Endothelial cell of umbilical vein (primary cell): ENCODE measurements at regions not wholly inside any gene's neighbourhood (a gene's known extent, or its start where the extent isn't known, plus 50 kb on each side); places are given as distances from the start of the nearest gene placed in this dataset.

Experiments used
- BruUV-seq: library from RNA; stranded (reverse); fragments of 400-500 nt; replicated peaks from 2 replicates; lab custom pipeline; 2021; lab: Mats Ljungman, UMichigan
- CTCF ChIA-PET: fragments of 300-600, 350-600 bp; sonication (Branson Sonifier 250); formaldehyde crosslinking; loops from one replicate; lab custom pipeline; 2021; ENCODE audit warnings: antibody characterized with exemption, inconsistent platforms; lab: Charles Lee
- POLR2A ChIA-PET: fragments of 300-600, 350-600 bp; sonication (Branson Sonifier 250); formaldehyde crosslinking; loops from one replicate; lab custom pipeline; 2021; ENCODE audit warnings: antibody characterized with exemption, inconsistent platforms; lab: Charles Lee
- DNase-seq: peaks from one replicate; pipeline ENCODE4 v3.0.0-alpha.2; 2011; ENCODE audit warnings: low read depth, low spot score
- FAIRE-seq: peaks from 2 replicates; lab custom pipeline; 2011; peaks lifted over from hg19 to GRCh38; lab: Jason Lieb, UNC
- H2AFZ ChIP-seq: 2 replicates; pipeline ENCODE4 v1.6.0; 2012; ENCODE audit warnings: low read depth, low read length, control low read depth, inconsistent platforms
- H3K27ac ChIP-seq: 2 replicates; pipeline ENCODE4 v1.5.1; 2011; ENCODE audit warnings: low read depth, mild to moderate bottlenecking, control low read depth, low read length, moderate library complexity; ENCODE audit not compliant: insufficient read depth
- H3K27me3 ChIP-seq, 2 experiments: 2 replicates each; pipeline versions ENCODE4 v1.6.0 to v1.6.1; 2011; ENCODE audit warnings: low read length in 2 of 2, mixed read lengths in 1 of 2; ENCODE audit not compliant: control insufficient read depth in 2 of 2, insufficient read depth in 2 of 2
- H3K36me3 ChIP-seq, 2 experiments: 2 replicates in 1 of 2; 3 replicates in 1 of 2; pipeline ENCODE4 v1.5.1; 2011; ENCODE audit warnings: low read length in 2 of 2, mild to moderate bottlenecking in 1 of 2, moderate library complexity in 1 of 2; ENCODE audit not compliant: control insufficient read depth in 2 of 2, insufficient read depth in 2 of 2; ENCODE audit errors: extremely low read depth in 1 of 2
- H3K4me1 ChIP-seq: 3 replicates; pipeline ENCODE4 v1.5.1; 2011; ENCODE audit warnings: mild to moderate bottlenecking, low read length; ENCODE audit not compliant: control insufficient read depth, insufficient read depth; ENCODE audit errors: extremely low read depth
- H3K4me2 ChIP-seq: 2 replicates; pipeline ENCODE4 v1.6.1; 2011; ENCODE audit warnings: low read length, control low read depth, mixed read lengths; ENCODE audit not compliant: insufficient read depth
- H3K4me3 ChIP-seq, 3 experiments: fragments of 200-600 bp in 1 of 3; sonication (generic), shearing (Covaris generic) in 1 of 3; replicated peaks in 1 of 3; 2 replicates each; pipeline ENCODE4 v1.5.1; 2011 to 2016; ENCODE audit warnings: control low read depth in 3 of 3, low read length in 3 of 3, mild to moderate bottlenecking in 2 of 3, inconsistent platforms in 1 of 3, low read depth in 1 of 3, moderate library complexity in 1 of 3; ENCODE audit not compliant: insufficient read depth in 1 of 3
- H3K79me2 ChIP-seq: 2 replicates; pipeline ENCODE4 v1.6.0; 2012; ENCODE audit warnings: low read length, inconsistent platforms; ENCODE audit not compliant: control insufficient read depth, insufficient read depth
- H3K9ac ChIP-seq: replicated peaks from 2 replicates; pipeline ENCODE3; 2011; ENCODE audit warnings: low read length, control low read depth; ENCODE audit not compliant: insufficient read depth; ENCODE audit errors: extremely low read depth
- H3K9me1 ChIP-seq: replicated peaks from 3 replicates; pipeline ENCODE4 v1.6.0; 2011; ENCODE audit warnings: mild to moderate bottlenecking, low read length; ENCODE audit not compliant: control insufficient read depth, insufficient read depth; ENCODE audit errors: extremely low read depth
- H3K9me3 ChIP-seq: replicated peaks from 2 replicates; pipeline ENCODE4 v1.5.1; 2012; ENCODE audit warnings: low read length, inconsistent platforms; ENCODE audit not compliant: control insufficient read depth, insufficient read depth
- H4K20me1 ChIP-seq: replicated peaks from 2 replicates; pipeline ENCODE3; 2011; ENCODE audit warnings: mild to moderate bottlenecking, low read length; ENCODE audit not compliant: control insufficient read depth, insufficient read depth; ENCODE audit errors: extremely low read depth
- EZH2 ChIP-seq: IDR thresholded peaks from 2 replicates; pipeline ENCODE4 v1.6.1; 2012; ENCODE audit warnings: borderline replicate concordance, low read depth, mild to moderate bottlenecking, moderate library complexity, low read length, inconsistent platforms; ENCODE audit not compliant: severe bottlenecking
- FOS ChIP-seq: IDR thresholded peaks from 2 replicates; pipeline ENCODE4 v1.6.1; 2011; ENCODE audit warnings: mild to moderate bottlenecking, low read length, moderate library complexity, borderline replicate concordance; ENCODE audit not compliant: insufficient read depth
- JUN ChIP-seq: IDR thresholded peaks from 2 replicates; pipeline ENCODE4 v1.6.1; 2011; ENCODE audit warnings: borderline replicate concordance, low read depth; ENCODE audit not compliant: insufficient read length, insufficient read depth
- POLR2A ChIP-seq: IDR thresholded peaks from 2 replicates; pipeline ENCODE4 v1.6.1; 2012; ENCODE audit warnings: low read depth, mild to moderate bottlenecking, control low read depth, low read length
- POLR2AphosphoS5 ChIP-seq: IDR thresholded peaks from 2 replicates; pipeline ENCODE4 v1.6.1; 2012; ENCODE audit warnings: low read depth, mild to moderate bottlenecking, control low read depth, low read length, moderate library complexity; ENCODE audit not compliant: insufficient read depth
- dilution Hi-C: fragments of 300-500 bp; cut with MboI; formaldehyde crosslinking; loops from one replicate; pipeline ENCODE4 v1.15.0; 2019; ENCODE audit warnings: low sequenced_read_pairs; ENCODE audit not compliant: extremely low pct_ligation_motif_present
- intact Hi-C: fragments of 100-400 bp; cut with micrococcal nuclease; formaldehyde crosslinking; loops from one replicate; pipeline ENCODE4 v1.10.0; 2022
- TF ChIP-seq, protein P1 (sequence below), 2 donors: IDR thresholded peaks; 1 replicate in 1 of 2; 2 replicates in 1 of 2; pipeline ENCODE4 v1.5.1; 2011; ENCODE audit warnings: low read length in 2 of 2, mild to moderate bottlenecking in 2 of 2, moderate library complexity in 2 of 2, control low read depth in 1 of 2, inconsistent platforms in 1 of 2, low read depth in 1 of 2; ENCODE audit not compliant: insufficient read depth in 1 of 2; ENCODE audit errors: extremely low read depth in 1 of 2
- TF ChIP-seq, protein P2 (sequence below): IDR thresholded peaks from 2 replicates; pipeline ENCODE4 v1.6.1; 2011; ENCODE audit not compliant: insufficient read depth, insufficient read length

DNA sequence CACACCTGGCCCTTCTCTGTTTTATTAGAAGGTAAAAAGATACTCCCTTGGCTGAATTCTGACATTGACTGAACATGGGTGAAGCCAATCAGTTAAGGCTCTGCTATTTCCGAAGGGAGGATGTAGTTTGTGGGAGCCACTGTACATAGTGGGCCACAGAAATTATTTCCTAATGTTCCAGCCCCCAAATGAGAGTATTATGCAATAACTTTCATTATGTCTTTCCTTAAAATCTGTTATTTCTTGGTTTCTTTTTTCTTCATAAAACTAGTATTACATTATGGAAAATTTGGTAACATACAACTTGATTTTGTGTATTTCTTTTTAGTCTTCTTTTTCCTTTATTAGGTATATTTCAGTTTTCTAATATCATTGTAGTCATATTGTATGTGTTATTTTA is 51.9 kb upstream of the EP300 start:
- dilution Hi-C loops (no loop called here), intact Hi-C loops (no loop called here)
- H3K79me2 ChIP-seq: no peaks in the 10 kb centered on the region
- no peak overlapping the region for H3K4me3 ChIP-seq
- no peaks in the 10 kb centered on the region for H3K4me1 ChIP-seq
- H3K36me3 ChIP-seq: no peaks in the 10 kb centered on the region
- POLR2A ChIA-PET: interaction anchor here (0.7 kb wide), 1 partner anchor 18 kb away, joined by 4 read pairs; no protein-coding TSS in a partner anchor
- no peaks in the 10 kb centered on the region for H3K9me1 ChIP-seq
- no peak overlapping the region for H2AFZ ChIP-seq
- no peaks in the 10 kb centered on the region for H3K9me3 ChIP-seq
- no peaks in the 10 kb centered on the region for H3K27me3 ChIP-seq
- H4K20me1 ChIP-seq: no peaks in the 10 kb centered on the region
- CTCF ChIA-PET: no interaction called here
- no peak overlapping the region for H3K27ac ChIP-seq
- DNase-seq: no peak
- H3K4me2 ChIP-seq: no peak overlapping the region
- TF ChIP-seq FOS (no peak), POLR2AphosphoS5 (no peak), EZH2 (no peak), POLR2A (no peak), JUN (no peak)
- TF ChIP-seq, protein P1, sequence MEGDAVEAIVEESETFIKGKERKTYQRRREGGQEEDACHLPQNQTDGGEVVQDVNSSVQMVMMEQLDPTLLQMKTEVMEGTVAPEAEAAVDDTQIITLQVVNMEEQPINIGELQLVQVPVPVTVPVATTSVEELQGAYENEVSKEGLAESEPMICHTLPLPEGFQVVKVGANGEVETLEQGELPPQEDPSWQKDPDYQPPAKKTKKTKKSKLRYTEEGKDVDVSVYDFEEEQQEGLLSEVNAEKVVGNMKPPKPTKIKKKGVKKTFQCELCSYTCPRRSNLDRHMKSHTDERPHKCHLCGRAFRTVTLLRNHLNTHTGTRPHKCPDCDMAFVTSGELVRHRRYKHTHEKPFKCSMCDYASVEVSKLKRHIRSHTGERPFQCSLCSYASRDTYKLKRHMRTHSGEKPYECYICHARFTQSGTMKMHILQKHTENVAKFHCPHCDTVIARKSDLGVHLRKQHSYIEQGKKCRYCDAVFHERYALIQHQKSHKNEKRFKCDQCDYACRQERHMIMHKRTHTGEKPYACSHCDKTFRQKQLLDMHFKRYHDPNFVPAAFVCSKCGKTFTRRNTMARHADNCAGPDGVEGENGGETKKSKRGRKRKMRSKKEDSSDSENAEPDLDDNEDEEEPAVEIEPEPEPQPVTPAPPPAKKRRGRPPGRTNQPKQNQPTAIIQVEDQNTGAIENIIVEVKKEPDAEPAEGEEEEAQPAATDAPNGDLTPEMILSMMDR (IDR thresholded peaks at IDR 0.05; ENCODE audit: extremely low read depth in 1 of 2, insufficient read depth in 1 of 2, low read depth in 1 of 2, low read length in 2 of 2): no peak
- TF ChIP-seq, protein P2, sequence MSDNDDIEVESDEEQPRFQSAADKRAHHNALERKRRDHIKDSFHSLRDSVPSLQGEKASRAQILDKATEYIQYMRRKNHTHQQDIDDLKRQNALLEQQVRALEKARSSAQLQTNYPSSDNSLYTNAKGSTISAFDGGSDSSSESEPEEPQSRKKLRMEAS: no peak
- BruUV-seq: no TSS peak
- H3K9ac ChIP-seq: no peak overlapping the region
- no peak for FAIRE-seq
